ENCODE measurements at regions not wholly inside any gene's neighbourhood (a gene's known extent, or its start where the extent isn't known, plus 50 kb on each side); places are given as distances from the start of the nearest gene placed in this dataset.

GRCh38 chr2:103435010-103435409, 673.2 kb downstream of the TMEM182 start:
- TF ChIP-seq EGR1 (IDR thresholded peaks at IDR 0.05; ENCODE audit: low read depth in 2 of 2) (no peak), CTCF (IDR thresholded peaks at IDR 0.05; ENCODE audit: low read depth, low read length, missing input control) (no peak)
